Spinal cord (tissue), 9 donors: ENCODE measurements at regions not wholly inside any gene's neighbourhood (a gene's known extent, or its start where the extent isn't known, plus 50 kb on each side); places are given as distances from the start of the nearest gene placed in this dataset.

ENCODE experiments used
- DNase-seq, 6 donors: peaks; one replicate each; pipeline versions ENCODE4 v3.0.0 to v3.0.0-alpha.2; 2013 to 2015; ENCODE audit warnings: low spot score in 6 of 6, low read depth in 4 of 6
- H3K27ac ChIP-seq: one replicate; pipeline ENCODE4 v1.5.1; 2013; ENCODE audit warnings: low read depth, low read length, control low read depth
- H3K27me3 ChIP-seq: one replicate; pipeline ENCODE4 v1.6.1; 2013; ENCODE audit warnings: low read length; ENCODE audit not compliant: control insufficient read depth, insufficient read depth
- H3K36me3 ChIP-seq: one replicate; pipeline ENCODE4 v1.6.1; 2013; ENCODE audit warnings: low read length; ENCODE audit not compliant: control insufficient read depth, insufficient read depth
- H3K4me1 ChIP-seq: one replicate; pipeline ENCODE4 v1.6.1; 2013; ENCODE audit warnings: low read length; ENCODE audit not compliant: control insufficient read depth, insufficient read depth
- H3K4me3 ChIP-seq: one replicate; pipeline ENCODE4 v1.5.1; 2013; ENCODE audit warnings: low read depth, low read length, control low read depth
- H3K9me3 ChIP-seq: one replicate; pipeline ENCODE4 v1.6.1; 2013; ENCODE audit warnings: low read length; ENCODE audit not compliant: control insufficient read depth, insufficient read depth
- WGBS: methylation state at CpG from one replicate; pipeline ENCODE4 v1.1.5; 2013; ENCODE audit warnings: missing lambda C conversion rate; ENCODE audit not compliant: insufficient coverage; 5-methylcytosine and 5-hydroxymethylcytosine counted together
- donor health status: healthy.

DNA sequence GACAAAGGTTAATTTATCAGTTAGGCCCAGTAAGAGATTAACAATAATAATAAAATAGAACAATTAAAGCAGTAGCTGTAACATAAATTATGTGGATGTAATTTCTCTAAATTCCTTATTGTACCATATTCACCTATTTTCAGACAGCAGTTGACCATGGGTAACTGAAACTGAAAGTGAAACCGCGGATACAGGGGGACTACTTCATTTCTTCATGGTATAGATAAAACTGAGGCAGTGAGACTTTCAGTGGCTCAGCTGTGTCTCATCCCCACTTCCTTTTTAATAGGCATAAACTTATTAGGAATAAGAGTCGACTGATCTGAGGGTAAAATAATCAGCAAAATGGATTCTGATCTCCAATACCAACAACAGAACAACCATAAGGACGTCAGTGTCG, 174.0 kb upstream of the WWC1 start:
- H3K9me3 ChIP-seq: peaks cover 1% of the 10 kb centered on the region
- peaks cover 2% of the 10 kb centered on the region for H3K36me3 ChIP-seq
- peaks cover 9% of the 10 kb centered on the region for H3K4me1 ChIP-seq
- WGBS: 100% methylated on average over 2 of the region's 5 CpGs
- no peaks in the 10 kb centered on the region for H3K27me3 ChIP-seq
- no peak overlapping the region for H3K27ac ChIP-seq
- no peak for DNase-seq
- H3K4me3 ChIP-seq: no peak overlapping the region

DNA sequence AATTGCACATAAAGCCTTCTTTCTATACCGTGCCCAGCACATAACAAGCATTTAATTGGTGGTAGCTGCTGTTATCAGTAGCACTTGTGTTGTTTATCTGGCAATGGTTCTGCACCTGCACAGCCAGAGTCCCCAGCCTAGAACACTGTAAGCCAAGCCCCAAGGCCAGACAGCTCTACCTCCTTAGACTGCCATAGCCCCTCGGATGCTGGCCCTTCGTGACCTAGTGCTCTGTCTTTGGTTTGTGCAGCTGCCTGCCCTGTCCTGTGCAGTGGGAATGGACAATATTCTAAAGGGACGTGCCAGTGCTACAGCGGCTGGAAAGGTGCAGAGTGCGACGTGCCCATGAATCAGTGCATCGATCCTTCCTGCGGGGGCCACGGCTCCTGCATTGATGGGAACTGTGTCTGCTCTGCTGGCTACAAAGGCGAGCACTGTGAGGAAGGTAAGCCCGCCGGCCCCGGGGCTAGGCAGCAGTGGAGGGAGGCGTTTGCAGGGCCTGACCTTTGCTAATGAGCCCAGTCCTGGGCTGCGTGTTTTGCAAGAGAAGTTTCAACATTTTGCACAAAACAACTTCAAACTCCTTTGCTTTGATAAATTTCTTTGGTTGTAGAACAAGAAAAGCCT, 173.3 kb upstream of the WWC1 start:
- Histone ChIP-seq H3K27ac (no peak overlapping the region), H3K36me3 (peaks cover 2% of the 10 kb centered on the region), H3K4me3 (no peak overlapping the region), H3K27me3 (no peaks in the 10 kb centered on the region), H3K4me1 (peaks cover 9% of the 10 kb centered on the region), H3K9me3 (peaks cover 1% of the 10 kb centered on the region)
- no peak for DNase-seq
- 43% methylated on average over 13 of the region's 16 CpGs for WGBS

GRCh38 chr5:168120401-168121137, 170.9 kb upstream of the WWC1 start:
- 82% methylated on average over 2 of the region's 10 CpGs for WGBS
- Histone ChIP-seq H3K27me3 (no peaks in the 10 kb centered on the region), H3K27ac (no peak overlapping the region), H3K4me3 (no peak overlapping the region), H3K36me3 (peaks cover 6% of the 10 kb centered on the region), H3K4me1 (peaks cover 9% of the 10 kb centered on the region), H3K9me3 (no peaks in the 10 kb centered on the region)
- no peak for DNase-seq

GRCh38 chr5:168121138-168121494, 170.3 kb upstream of the WWC1 start:
- peaks cover 9% of the 10 kb centered on the region for H3K4me1 ChIP-seq
- no peak for DNase-seq
- no peak overlapping the region for H3K27ac ChIP-seq
- no CpG with 5 or more reads among the region's 4 CpGs for WGBS
- H3K36me3 ChIP-seq: peaks cover 9% of the 10 kb centered on the region
- H3K9me3 ChIP-seq: no peaks in the 10 kb centered on the region
- no peaks in the 10 kb centered on the region for H3K27me3 ChIP-seq
- H3K4me3 ChIP-seq: no peak overlapping the region

DNA sequence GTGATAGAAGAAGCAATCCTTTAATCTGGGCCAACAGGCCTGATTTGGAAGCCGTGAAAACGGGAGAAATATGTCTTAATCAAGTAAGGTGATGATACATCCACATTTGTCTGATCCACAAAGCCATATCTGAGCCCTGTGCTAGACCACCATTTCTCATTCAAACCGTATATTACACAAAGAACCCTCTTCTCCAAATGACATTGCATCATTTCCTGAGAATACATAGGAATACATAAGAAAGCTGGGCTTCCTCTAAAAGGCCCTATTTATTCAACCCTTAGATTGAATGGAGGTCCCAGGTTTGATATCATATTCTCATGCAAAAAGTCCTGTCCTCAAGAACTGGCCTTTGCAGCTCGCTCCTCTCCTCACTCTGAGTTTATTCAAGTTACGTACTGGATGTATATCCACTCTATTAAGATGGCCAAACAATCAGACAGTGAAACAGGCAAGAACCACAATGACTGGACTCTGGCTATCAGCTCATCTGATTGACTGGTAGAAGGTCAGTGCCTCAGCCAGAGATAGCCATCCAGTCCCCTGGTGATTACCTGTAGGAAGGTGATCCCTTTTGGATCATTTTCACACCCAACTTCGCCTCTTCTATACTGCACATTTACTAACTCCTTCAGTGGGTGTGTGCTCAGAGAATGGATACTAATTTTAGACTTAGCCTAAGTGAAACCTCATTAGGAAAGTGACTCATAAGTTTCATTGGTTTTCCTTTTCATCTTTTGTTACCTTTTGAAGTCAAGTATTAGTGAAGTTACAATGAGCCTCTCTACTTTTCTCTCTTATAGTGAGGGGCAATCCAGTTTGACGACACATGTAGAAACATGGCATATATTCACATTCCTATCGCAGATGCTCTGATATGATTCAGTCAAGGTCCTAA, 167.6 kb upstream of the WWC1 start:
- no peak overlapping the region for H3K27ac ChIP-seq
- peaks cover 11% of the 10 kb centered on the region for H3K4me1 ChIP-seq
- H3K9me3 ChIP-seq: no peaks in the 10 kb centered on the region
- peaks cover 13% of the 10 kb centered on the region for H3K36me3 ChIP-seq
- no peak for DNase-seq
- 100% methylated on average over 2 of the region's 8 CpGs for WGBS
- H3K4me3 ChIP-seq: no peak overlapping the region
- H3K27me3 ChIP-seq: no peaks in the 10 kb centered on the region

DNA sequence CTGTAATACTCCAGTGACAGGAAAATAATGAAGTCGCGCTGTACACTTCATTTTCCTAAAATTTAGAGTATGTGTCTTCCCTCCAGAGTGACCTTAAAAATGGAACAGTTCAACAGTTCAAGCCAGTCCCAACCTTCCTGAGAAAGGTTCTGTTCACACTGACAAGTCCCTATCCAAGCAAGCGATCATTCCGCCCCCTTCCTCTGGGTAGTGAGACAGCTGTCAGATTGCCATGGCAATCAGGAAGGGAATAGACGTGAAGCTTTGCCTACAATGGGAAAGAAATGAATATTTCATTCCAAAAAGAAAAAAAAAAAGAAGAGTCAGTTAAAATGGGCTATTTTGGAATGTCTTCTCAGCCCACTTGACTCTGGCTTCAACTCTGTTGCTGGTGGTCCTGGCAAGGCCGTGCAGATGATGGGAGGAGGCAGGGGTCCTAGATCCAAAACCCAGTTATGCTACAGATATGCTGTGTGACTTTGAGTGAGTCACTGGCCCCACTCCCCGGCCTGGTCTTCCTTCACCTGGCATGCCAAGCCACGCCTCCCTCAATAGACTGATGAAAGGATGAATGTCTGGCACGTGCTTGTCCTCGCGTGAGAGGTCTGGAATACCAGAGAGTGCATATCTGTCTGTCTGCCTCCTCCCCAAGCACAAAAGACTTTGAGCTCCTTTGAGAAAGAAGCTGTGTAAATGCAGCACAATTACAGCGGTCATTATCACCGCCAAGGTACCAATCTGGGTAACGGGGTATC, 165.8 kb upstream of the WWC1 start:
- Histone ChIP-seq H3K36me3 (peaks cover 13% of the 10 kb centered on the region), H3K27me3 (no peaks in the 10 kb centered on the region), H3K27ac (no peak overlapping the region), H3K9me3 (no peaks in the 10 kb centered on the region), H3K4me1 (peaks cover 11% of the 10 kb centered on the region), H3K4me3 (no peak overlapping the region)
- 95% methylated on average over 3 of the region's 14 CpGs for WGBS
- DNase-seq: no peak

- Histone ChIP-seq H3K9me3 (no peaks in the 10 kb centered on the region), H3K4me3 (no peak overlapping the region), H3K36me3 (peaks cover 13% of the 10 kb centered on the region), H3K27ac (no peak overlapping the region), H3K4me1 (peaks cover 11% of the 10 kb centered on the region), H3K27me3 (no peaks in the 10 kb centered on the region)
- no peak for DNase-seq
- 97% methylated on average over 13 of the region's 15 CpGs for WGBS
These were observed 164.8 kb upstream of the WWC1 start for GRCh38 chr5:168126606-168127005.

GRCh38 chr5:168128111-168128510, 163.3 kb upstream of the WWC1 start:
- peaks cover 13% of the 10 kb centered on the region for H3K36me3 ChIP-seq
- no peaks in the 10 kb centered on the region for H3K9me3 ChIP-seq
- no peak overlapping the region for H3K27ac ChIP-seq
- H3K27me3 ChIP-seq: no peaks in the 10 kb centered on the region
- 21% methylated on average over 6 of the region's 7 CpGs for WGBS
- H3K4me1 ChIP-seq: peaks cover 11% of the 10 kb centered on the region
- DNase-seq: peak in 2 of 6 donors; percentile 41 to 64
- H3K4me3 ChIP-seq: no peak overlapping the region

DNA sequence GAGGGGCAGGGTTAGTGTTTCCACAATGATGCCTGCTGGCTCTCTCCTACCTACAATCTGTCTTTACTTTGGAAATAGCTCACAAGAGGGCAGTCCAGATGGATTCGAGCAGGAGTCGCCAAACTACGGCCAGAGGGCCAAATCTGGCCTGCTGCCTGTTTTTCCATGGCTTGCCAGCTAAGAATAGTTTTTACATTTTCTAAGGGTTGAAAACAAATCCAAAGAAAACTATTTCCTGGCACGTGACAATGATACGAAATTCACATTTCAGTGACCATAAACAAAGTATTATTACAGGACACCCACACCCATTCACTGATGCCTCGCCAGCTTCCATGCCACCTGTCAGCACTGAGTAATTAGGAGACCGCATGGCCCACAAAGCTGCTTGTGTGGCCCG, 162.9 kb upstream of the WWC1 start:
- WGBS: 17% methylated on average over 2 of the region's 8 CpGs
- DNase-seq: peak in 2 of 6 donors; percentile 60 to 73
- Histone ChIP-seq H3K36me3 (peaks cover 13% of the 10 kb centered on the region), H3K27me3 (no peaks in the 10 kb centered on the region), H3K4me3 (no peak overlapping the region), H3K4me1 (peaks cover 11% of the 10 kb centered on the region), H3K27ac (no peak overlapping the region), H3K9me3 (no peaks in the 10 kb centered on the region)
